LNCAP (cell line): ENCODE measurements at regions not wholly inside any gene's neighbourhood (a gene's known extent, or its start where the extent isn't known, plus 50 kb on each side); places are given as distances from the start of the nearest gene placed in this dataset.

Experiments used
- TF ChIP-seq, protein P1 (sequence below): fragments of 450-650 bp; IDR thresholded peaks from 2 replicates; pipeline ENCODE4 v1.5.1; 2017; ENCODE audit warnings: mild to moderate bottlenecking

DNA sequence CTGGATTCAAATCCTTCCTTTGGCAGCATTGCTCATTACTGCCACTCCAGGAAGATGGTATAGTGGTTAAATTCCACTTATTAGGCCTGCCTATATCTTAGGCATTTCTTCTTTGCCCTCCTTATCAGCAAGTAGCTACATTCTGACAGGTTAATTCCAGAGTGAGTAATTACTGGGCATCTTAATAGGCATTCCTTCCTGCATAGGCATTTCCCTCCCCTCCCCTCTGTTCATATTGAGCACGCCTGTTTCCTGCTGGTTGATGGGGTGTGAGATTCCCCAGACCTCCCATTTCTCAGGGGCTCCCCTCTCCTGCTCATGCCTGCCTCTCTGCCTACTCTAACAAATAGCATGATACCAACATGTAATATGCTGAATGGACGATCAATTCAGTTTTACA, 305.9 kb downstream of the CYLC2 start:
- TF ChIP-seq, protein P1, sequence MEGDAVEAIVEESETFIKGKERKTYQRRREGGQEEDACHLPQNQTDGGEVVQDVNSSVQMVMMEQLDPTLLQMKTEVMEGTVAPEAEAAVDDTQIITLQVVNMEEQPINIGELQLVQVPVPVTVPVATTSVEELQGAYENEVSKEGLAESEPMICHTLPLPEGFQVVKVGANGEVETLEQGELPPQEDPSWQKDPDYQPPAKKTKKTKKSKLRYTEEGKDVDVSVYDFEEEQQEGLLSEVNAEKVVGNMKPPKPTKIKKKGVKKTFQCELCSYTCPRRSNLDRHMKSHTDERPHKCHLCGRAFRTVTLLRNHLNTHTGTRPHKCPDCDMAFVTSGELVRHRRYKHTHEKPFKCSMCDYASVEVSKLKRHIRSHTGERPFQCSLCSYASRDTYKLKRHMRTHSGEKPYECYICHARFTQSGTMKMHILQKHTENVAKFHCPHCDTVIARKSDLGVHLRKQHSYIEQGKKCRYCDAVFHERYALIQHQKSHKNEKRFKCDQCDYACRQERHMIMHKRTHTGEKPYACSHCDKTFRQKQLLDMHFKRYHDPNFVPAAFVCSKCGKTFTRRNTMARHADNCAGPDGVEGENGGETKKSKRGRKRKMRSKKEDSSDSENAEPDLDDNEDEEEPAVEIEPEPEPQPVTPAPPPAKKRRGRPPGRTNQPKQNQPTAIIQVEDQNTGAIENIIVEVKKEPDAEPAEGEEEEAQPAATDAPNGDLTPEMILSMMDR = no peak

DNA sequence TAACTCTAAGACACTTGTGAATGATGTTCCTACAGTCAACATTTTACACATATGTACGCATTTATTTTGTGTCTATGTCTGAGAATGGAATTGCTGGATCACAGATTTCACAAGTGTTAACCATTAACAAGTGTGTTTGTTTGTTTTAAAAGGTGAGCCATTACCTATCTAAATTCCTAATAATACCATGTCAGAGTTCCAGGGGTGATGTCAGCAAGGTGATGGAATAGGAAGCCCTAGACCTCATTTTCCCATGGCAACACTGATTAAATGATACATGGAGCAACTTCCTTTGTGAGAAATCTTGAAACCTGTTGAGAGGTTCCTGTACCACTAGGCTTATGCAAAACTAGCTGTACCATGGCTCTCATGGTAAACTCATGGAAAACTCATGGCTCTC, 309.7 kb downstream of the CYLC2 start:
- TF ChIP-seq, protein P1 = no peak

DNA sequence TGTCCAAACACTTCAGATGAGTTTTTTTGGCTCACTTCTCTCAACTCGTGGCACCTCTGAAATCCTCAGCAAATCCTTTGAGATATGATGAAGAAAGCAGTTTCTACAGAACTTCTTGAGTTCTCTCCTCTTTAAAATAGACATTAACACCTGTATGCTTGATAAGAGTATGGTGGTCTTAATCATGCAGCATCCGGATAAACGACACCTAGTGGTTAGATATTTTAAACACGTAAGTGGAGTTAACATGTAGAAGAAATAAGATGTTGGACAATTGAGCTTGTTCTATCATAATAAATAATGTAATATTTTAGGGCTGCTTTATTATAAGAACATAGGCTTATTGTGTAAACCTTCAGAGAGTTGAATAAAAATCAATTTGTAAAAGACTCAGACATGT, 324.8 kb downstream of the CYLC2 start:
- TF ChIP-seq, protein P1 = peak; percentile 25; the same call in 1 of the 2 replicates

DNA sequence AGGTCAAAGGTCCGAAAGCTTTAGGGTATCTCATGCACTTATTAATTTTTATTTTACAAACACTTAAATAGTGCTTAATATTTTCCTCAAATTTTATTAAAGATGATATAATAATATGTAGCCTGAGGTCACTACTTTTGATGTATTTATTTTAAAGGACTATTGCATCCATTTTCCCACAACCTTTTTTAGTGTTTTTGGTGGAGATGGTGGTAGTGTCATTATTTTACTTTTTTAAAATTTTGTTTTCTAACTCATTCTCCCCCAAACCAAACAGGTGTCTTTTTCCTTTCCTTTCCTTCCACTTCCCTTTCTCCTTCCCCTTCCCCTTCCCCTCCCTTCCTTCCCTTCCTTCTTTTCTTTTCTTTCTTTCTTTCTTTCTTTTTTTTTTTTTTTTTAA, 328.6 kb downstream of the CYLC2 start:
- TF ChIP-seq, protein P1 = no peak

DNA sequence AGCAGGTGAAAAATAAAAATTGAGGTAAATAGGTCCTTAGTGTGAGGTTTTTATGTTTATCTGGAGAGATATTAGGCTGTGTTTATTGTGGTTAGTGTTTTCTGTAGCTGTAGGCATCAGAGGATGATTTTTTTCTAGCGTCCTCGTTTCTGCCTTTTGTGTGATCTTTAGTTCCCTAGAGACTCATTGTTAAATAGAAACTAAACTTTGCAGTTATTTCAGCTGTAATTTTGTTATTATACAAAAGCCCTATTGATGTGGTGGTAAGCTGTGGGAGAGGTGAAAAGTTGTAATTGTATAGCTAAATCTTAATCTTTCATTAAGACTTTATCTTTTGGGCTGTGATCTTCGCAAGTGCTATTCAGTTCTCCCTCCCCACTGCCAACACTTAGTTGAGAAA, 340.3 kb downstream of the CYLC2 start:
- TF ChIP-seq, protein P1 = no peak

DNA sequence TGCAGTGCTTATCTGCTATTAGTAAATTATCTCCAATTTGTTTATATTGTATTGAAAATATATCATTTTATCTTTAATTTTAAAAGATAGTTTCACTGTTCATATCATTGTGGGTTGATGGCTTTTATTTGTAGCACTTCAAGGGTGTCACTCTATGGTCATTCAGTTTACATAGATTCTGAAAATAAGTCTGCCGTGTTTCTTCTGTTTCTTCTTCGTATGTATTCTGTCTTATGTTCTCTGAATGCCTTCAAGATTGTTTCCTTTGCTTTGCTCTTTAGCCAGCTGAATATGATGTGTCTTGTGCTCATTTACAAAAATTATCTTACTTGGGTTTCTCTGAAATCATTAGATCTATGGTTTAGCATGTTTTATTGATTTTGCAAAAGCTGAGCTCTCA, 359.9 kb downstream of the CYLC2 start:
- TF ChIP-seq, protein P1 = no peak

DNA sequence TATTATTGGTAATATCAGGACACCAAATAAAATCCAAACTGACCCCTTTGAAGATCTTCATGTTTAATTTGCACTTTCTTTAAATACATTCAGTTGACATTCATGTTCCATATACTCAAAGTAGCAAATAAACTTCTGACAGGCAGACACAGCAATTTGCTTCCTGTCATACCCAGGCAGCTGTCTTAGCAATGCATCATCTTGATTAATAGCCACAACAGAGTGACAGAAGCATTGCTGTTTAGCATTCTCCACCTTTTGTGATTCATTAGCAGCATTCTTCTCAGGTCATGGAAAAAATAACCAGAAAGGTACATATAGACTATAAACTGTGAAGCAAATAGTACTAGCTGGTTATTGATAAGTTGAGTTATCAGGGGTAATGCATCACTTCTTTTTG, 366.8 kb downstream of the CYLC2 start:
- TF ChIP-seq, protein P1 = no peak

DNA sequence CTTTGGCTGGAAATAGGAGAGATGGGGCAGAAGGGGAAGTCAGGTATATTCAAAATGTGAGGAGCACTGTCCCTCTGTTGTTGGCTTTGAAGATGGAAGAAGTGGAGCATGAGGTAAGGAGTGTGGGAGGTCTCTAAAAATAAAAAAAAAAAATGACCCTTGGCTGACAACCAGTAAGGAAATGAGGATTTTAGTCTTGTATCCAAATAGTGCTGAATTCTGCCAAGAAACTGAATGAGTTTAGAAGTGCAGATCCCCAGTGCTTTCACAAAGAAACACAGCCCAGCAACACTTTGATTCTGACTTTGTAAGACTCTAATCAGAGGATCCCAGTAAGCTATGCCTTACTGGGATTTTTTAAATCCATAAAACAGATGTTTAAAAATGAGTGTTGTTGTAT, 367.9 kb downstream of the CYLC2 start:
- TF ChIP-seq, protein P1 = no peak
